ENCODE measurements at regions not wholly inside any gene's neighbourhood (a gene's known extent, or its start where the extent isn't known, plus 50 kb on each side); places are given as distances from the start of the nearest gene placed in this dataset.

DNA sequence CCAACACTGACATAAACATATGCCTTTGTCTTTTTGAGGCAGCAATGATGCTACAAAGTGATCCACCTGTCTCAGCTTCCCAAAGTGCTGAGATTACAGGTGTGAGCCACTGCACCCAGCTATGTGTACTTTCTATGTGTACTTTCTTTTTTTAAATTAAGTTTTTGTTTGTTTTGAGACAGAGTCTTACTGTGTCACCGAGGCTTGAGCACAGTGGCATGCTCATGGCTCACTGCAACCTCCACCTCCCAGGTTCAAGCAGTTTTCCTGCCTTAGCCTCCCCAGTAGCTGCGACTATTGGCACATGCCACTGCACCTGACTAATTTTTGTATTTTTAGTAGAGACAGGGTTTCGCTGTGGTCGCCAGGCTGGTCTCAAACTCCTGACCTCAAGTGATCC lies 172.5 kb upstream of the ALG10B start:
- Histone ChIP-seq H4K20me1 (ENCODE audit: control insufficient read depth, insufficient read depth, insufficient read length) (no peaks in the 10 kb centered on the region), H3K4ac (ENCODE audit: low read depth, low read length) (no peak overlapping the region), H3K4me1 (ENCODE audit: insufficient read depth, low read length) (no peaks in the 10 kb centered on the region), H3T11ph (ENCODE audit: low read length) (no peak overlapping the region), H2BK20ac (ENCODE audit: low read depth, low read length, poor library complexity, severe bottlenecking) (no peak overlapping the region), H2AK5ac (ENCODE audit: insufficient read length, low read length) (no peak overlapping the region), H4K5ac (ENCODE audit: insufficient read length, low read depth, low read length) (no peak overlapping the region), H3K23me2 (ENCODE audit: insufficient read length, low read depth, low read length, poor library complexity, severe bottlenecking) (no peaks in the 10 kb centered on the region), H4K8ac (replicated peaks; ENCODE audit: insufficient read length, low read depth, low read length) (no peak overlapping the region), H3K18ac (ENCODE audit: insufficient read length, low read depth, low read length) (no peak overlapping the region), H3K56ac (ENCODE audit: insufficient read length, low read depth, low read length) (no peak overlapping the region), H3K9me3 (ENCODE audit: control insufficient read depth, low read depth, low read length) (peaks cover 95% of the 10 kb centered on the region), H4K91ac (ENCODE audit: insufficient read length, low read depth, low read length) (no peak overlapping the region), H3K9ac (ENCODE audit: extremely low read depth, insufficient read length, low read length) (no peak overlapping the region), H2BK120ac (ENCODE audit: low read depth, low read length, poor library complexity, severe bottlenecking) (no peak overlapping the region), H2BK15ac (ENCODE audit: low read depth, low read length) (no peak overlapping the region), H3K27me3 (ENCODE audit: insufficient read depth, low read length) (no peaks in the 10 kb centered on the region), H3K27ac (ENCODE audit: insufficient read length, low read depth, low read length) (no peak overlapping the region), H3K79me1 (ENCODE audit: insufficient read depth, low read depth, low read length, poor library complexity, severe bottlenecking) (no peaks in the 10 kb centered on the region), H3K14ac (ENCODE audit: insufficient read depth, low read length) (no peak overlapping the region), H3K79me2 (ENCODE audit: insufficient read depth, low read length) (no peaks in the 10 kb centered on the region), H2BK12ac (ENCODE audit: insufficient read length, low read depth, low read length) (no peak overlapping the region), H3K4me2 (ENCODE audit: insufficient read depth, insufficient read length, low read length) (no peak overlapping the region), H2AFZ (ENCODE audit: low read length) (no peak overlapping the region), H2BK5ac (ENCODE audit: insufficient read length, low read length) (no peak overlapping the region), H3K23ac (ENCODE audit: insufficient read length, low read depth, low read length) (no peak overlapping the region)
- Mint-ChIP-seq H3K4me3 (no peak overlapping the region), H3K4me1 (no peaks in the 10 kb centered on the region), H3K27ac (no peak overlapping the region), H3K9me3 (peaks cover 91 to 98% of the 10 kb centered on the region in 2 experiments), H3K27me3 (ENCODE audit: low read depth) (peaks cover 5% of the 10 kb centered on the region), H3K36me3 (ENCODE audit: insufficient read depth in 1 of 3, low read depth in 3 of 3) (peaks cover 3 to 29% (median 27%) of the 10 kb centered on the region in 3 experiments; a peak in 6 of 7 replicates)
- no peak for DNase-seq
- WGBS (ENCODE audit: extremely low coverage, insufficient read length, low lambda C conversion rate) = no CpG with 5 or more reads among the region's 4 CpGs
- TF ChIP-seq, protein P1, sequence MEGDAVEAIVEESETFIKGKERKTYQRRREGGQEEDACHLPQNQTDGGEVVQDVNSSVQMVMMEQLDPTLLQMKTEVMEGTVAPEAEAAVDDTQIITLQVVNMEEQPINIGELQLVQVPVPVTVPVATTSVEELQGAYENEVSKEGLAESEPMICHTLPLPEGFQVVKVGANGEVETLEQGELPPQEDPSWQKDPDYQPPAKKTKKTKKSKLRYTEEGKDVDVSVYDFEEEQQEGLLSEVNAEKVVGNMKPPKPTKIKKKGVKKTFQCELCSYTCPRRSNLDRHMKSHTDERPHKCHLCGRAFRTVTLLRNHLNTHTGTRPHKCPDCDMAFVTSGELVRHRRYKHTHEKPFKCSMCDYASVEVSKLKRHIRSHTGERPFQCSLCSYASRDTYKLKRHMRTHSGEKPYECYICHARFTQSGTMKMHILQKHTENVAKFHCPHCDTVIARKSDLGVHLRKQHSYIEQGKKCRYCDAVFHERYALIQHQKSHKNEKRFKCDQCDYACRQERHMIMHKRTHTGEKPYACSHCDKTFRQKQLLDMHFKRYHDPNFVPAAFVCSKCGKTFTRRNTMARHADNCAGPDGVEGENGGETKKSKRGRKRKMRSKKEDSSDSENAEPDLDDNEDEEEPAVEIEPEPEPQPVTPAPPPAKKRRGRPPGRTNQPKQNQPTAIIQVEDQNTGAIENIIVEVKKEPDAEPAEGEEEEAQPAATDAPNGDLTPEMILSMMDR (conservative IDR thresholded peaks at IDR 0.05) = no peak
